HUES6 (cell line): ENCODE measurements at regions not wholly inside any gene's neighbourhood (a gene's known extent, or its start where the extent isn't known, plus 50 kb on each side); places are given as distances from the start of the nearest gene placed in this dataset.

Experiments
- H3K27ac ChIP-seq: 2 replicates; pipeline ENCODE4 v1.7.0; 2013; ENCODE audit warnings: low read depth, mild to moderate bottlenecking, low read length, inconsistent platforms
- H3K27me3 ChIP-seq: 2 replicates; pipeline ENCODE4 v1.6.1; 2013; ENCODE audit warnings: low read length; ENCODE audit not compliant: control insufficient read depth, insufficient read depth
- H3K36me3 ChIP-seq: 2 replicates; pipeline ENCODE4 v1.6.1; 2013; ENCODE audit warnings: low read length; ENCODE audit not compliant: control insufficient read depth, insufficient read depth
- H3K4me1 ChIP-seq: 2 replicates; pipeline ENCODE4 v1.6.1; 2013; ENCODE audit warnings: low read length; ENCODE audit not compliant: control insufficient read depth, insufficient read depth
- H3K4me3 ChIP-seq: 2 replicates; pipeline ENCODE4 v1.5.1; 2013; ENCODE audit warnings: low read depth, low read length
- H3K9ac ChIP-seq: one replicate; pipeline ENCODE4 v1.6.1; 2013; ENCODE audit warnings: mild to moderate bottlenecking, low read length
- H3K9me3 ChIP-seq: 2 replicates; pipeline ENCODE4 v1.6.1; 2013; ENCODE audit warnings: low read depth, low read length; ENCODE audit not compliant: control insufficient read depth, insufficient read depth

- Histone ChIP-seq H3K36me3 (no peaks in the 10 kb centered on the region), H3K9me3 (no peaks in the 10 kb centered on the region), H3K4me3 (no peak overlapping the region), H3K27me3 (no peaks in the 10 kb centered on the region), H3K9ac (no peak overlapping the region), H3K4me1 (no peaks in the 10 kb centered on the region), H3K27ac (no peak overlapping the region)
These were observed 270.5 kb downstream of the BMP2 start for GRCh38 chr20:7038029-7038428.

DNA sequence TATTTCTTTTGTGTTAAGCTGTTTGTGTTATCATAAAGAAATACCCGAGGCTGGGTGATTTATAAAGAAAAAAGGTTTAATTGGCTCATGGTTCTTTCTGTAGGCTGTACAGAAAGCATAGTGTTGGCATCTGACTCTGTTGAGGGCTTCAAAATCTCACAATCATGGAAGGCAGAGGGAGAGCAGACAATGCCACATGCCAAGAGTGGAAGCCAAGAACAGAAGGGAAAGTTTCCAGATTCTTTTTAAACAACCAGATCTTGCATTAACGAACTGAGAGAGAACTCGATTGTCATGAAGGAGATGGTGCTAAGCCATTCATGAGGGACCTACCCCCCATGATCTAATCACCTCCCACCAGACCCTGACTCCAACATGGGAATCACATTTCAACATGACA is 290.1 kb downstream of the BMP2 start:
- no peak overlapping the region for H3K9ac ChIP-seq
- no peak overlapping the region for H3K4me3 ChIP-seq
- H3K27ac ChIP-seq: no peak overlapping the region
- no peaks in the 10 kb centered on the region for H3K9me3 ChIP-seq
- no peaks in the 10 kb centered on the region; the same call in none of the 2 replicates for H3K4me1 ChIP-seq
- H3K27me3 ChIP-seq: no peaks in the 10 kb centered on the region
- H3K36me3 ChIP-seq: no peaks in the 10 kb centered on the region

- Histone ChIP-seq H3K9me3 (no peaks in the 10 kb centered on the region), H3K36me3 (no peaks in the 10 kb centered on the region), H3K4me3 (no peak overlapping the region), H3K4me1 (no peaks in the 10 kb centered on the region), H3K9ac (no peak overlapping the region), H3K27ac (no peak overlapping the region), H3K27me3 (no peaks in the 10 kb centered on the region)
These were observed 311.3 kb downstream of the BMP2 start for GRCh38 chr20:7078804-7079203.

DNA sequence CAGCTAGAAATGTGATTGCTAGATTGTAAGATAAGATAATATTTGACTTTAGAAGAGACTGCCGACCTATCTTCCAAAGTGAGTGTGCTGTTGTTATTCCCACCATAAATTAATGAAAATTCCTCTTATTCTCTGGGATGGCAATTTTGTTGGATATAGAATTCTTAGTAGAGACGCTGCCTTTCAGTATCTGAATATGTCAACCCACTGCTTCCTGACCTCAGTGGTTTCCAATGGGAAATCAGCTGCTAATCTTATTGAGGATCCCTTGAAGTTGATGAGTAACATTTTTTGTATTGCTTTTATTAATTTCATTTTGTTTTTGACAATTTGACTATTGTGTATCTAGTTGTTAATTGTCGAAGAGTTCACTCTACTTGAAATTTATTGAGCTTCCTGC is 313.0 kb downstream of the BMP2 start:
- Histone ChIP-seq H3K27ac (no peak overlapping the region), H3K9me3 (no peaks in the 10 kb centered on the region), H3K36me3 (no peaks in the 10 kb centered on the region), H3K4me1 (no peaks in the 10 kb centered on the region), H3K4me3 (no peak overlapping the region), H3K9ac (no peak overlapping the region), H3K27me3 (no peaks in the 10 kb centered on the region)

DNA sequence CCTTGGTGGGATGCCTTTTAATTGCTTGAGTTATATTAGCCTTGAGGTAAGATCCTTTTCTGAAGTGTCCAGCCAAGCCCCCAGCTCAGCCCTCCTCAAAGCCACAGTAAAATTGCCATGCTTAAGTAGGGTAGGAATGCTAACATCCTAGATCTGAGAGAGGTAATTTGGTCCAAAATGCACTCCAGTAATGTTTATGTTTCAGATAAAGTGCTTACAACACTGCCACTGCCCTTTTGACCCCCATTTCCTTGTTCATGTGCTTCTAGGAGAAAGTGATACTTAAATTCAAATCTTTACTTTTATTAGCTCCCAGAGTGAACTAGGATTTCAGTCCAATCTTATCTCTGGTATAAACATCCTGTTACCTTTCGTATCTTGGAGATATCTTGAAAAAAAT is 318.0 kb downstream of the BMP2 start:
- H3K27me3 ChIP-seq: no peaks in the 10 kb centered on the region
- H3K27ac ChIP-seq: no peak overlapping the region
- no peaks in the 10 kb centered on the region for H3K36me3 ChIP-seq
- H3K9me3 ChIP-seq: no peaks in the 10 kb centered on the region
- H3K4me1 ChIP-seq: no peaks in the 10 kb centered on the region
- no peak overlapping the region for H3K4me3 ChIP-seq
- H3K9ac ChIP-seq: no peak overlapping the region

GRCh38 chr20:7087803-7088202 is 320.3 kb downstream of the BMP2 start:
- H3K27me3 ChIP-seq: no peaks in the 10 kb centered on the region
- no peaks in the 10 kb centered on the region for H3K36me3 ChIP-seq
- H3K4me3 ChIP-seq: no peak overlapping the region
- H3K9ac ChIP-seq: no peak overlapping the region
- H3K27ac ChIP-seq: no peak overlapping the region
- peaks cover 5% of the 10 kb centered on the region; the same call in 1 of the 2 replicates for H3K4me1 ChIP-seq
- no peaks in the 10 kb centered on the region for H3K9me3 ChIP-seq

GRCh38 chr20:7090001-7090400 is 322.5 kb downstream of the BMP2 start:
- peaks cover 5% of the 10 kb centered on the region; the same call in 1 of the 2 replicates for H3K4me1 ChIP-seq

GRCh38 chr20:7090811-7091210 is 323.3 kb downstream of the BMP2 start:
- Histone ChIP-seq H3K9ac (no peak overlapping the region), H3K36me3 (no peaks in the 10 kb centered on the region), H3K27ac (no peak overlapping the region), H3K27me3 (no peaks in the 10 kb centered on the region), H3K4me1 (peaks cover 5% of the 10 kb centered on the region; the same call in 1 of the 2 replicates), H3K9me3 (no peaks in the 10 kb centered on the region), H3K4me3 (no peak overlapping the region)

More at GRCh38 chr20:7090001-7090400, 322.5 kb downstream of the BMP2 start:
- H3K4me3 ChIP-seq: no peak overlapping the region
- H3K9me3 ChIP-seq: no peaks in the 10 kb centered on the region
- H3K36me3 ChIP-seq: no peaks in the 10 kb centered on the region
- H3K9ac ChIP-seq: no peak overlapping the region
- H3K27ac ChIP-seq: no peak overlapping the region
- no peaks in the 10 kb centered on the region for H3K27me3 ChIP-seq

- Histone ChIP-seq H3K36me3 (no peaks in the 10 kb centered on the region), H3K9ac (no peak overlapping the region), H3K4me3 (no peak overlapping the region), H3K9me3 (no peaks in the 10 kb centered on the region), H3K27ac (no peak overlapping the region), H3K4me1 (peaks cover 5% of the 10 kb centered on the region; the same call in 1 of the 2 replicates), H3K27me3 (no peaks in the 10 kb centered on the region)
These were observed 324.2 kb downstream of the BMP2 start for GRCh38 chr20:7091655-7092054.

- Histone ChIP-seq H3K27ac (no peak overlapping the region), H3K4me3 (no peak overlapping the region), H3K9ac (no peak overlapping the region), H3K36me3 (no peaks in the 10 kb centered on the region), H3K9me3 (no peaks in the 10 kb centered on the region), H3K4me1 (peaks cover 5% of the 10 kb centered on the region; the same call in 1 of the 2 replicates), H3K27me3 (no peaks in the 10 kb centered on the region)
These were observed 327.0 kb downstream of the BMP2 start for GRCh38 chr20:7094438-7094997.

- no peaks in the 10 kb centered on the region for H3K27me3 ChIP-seq
- H3K36me3 ChIP-seq: no peaks in the 10 kb centered on the region
- no peaks in the 10 kb centered on the region for H3K4me1 ChIP-seq
- no peak overlapping the region for H3K4me3 ChIP-seq
- no peak overlapping the region for H3K9ac ChIP-seq
- no peak overlapping the region for H3K27ac ChIP-seq
- H3K9me3 ChIP-seq: no peaks in the 10 kb centered on the region
These were observed 339.4 kb downstream of the BMP2 start for GRCh38 chr20:7106910-7107309.

- Histone ChIP-seq H3K4me1 (peaks cover 14% of the 10 kb centered on the region), H3K4me3 (no peak overlapping the region), H3K36me3 (no peaks in the 10 kb centered on the region), H3K9me3 (no peaks in the 10 kb centered on the region), H3K27me3 (no peaks in the 10 kb centered on the region), H3K27ac (no peak overlapping the region), H3K9ac (no peak overlapping the region)
These were observed 341.4 kb downstream of the BMP2 start for GRCh38 chr20:7108929-7109328.
